AG10803 (cell line): ENCODE measurements at regions not wholly inside any gene's neighbourhood (a gene's known extent, or its start where the extent isn't known, plus 50 kb on each side); places are given as distances from the start of the nearest gene placed in this dataset.

Source experiments
- DNase-seq: peaks from one replicate; pipeline ENCODE4 v3.0.0; 2010; ENCODE audit warnings: low read depth
- H3K4me3 ChIP-seq: 2 replicates; pipeline ENCODE4 v1.5.1; 2011; ENCODE audit warnings: mild to moderate bottlenecking, low read length, control low read depth
- TF ChIP-seq, protein P1 (sequence below): conservative IDR thresholded peaks from 2 replicates; pipeline ENCODE4 v1.5.1; 2011; ENCODE audit warnings: mild to moderate bottlenecking, low read length, control low read depth, inconsistent platforms

DNA sequence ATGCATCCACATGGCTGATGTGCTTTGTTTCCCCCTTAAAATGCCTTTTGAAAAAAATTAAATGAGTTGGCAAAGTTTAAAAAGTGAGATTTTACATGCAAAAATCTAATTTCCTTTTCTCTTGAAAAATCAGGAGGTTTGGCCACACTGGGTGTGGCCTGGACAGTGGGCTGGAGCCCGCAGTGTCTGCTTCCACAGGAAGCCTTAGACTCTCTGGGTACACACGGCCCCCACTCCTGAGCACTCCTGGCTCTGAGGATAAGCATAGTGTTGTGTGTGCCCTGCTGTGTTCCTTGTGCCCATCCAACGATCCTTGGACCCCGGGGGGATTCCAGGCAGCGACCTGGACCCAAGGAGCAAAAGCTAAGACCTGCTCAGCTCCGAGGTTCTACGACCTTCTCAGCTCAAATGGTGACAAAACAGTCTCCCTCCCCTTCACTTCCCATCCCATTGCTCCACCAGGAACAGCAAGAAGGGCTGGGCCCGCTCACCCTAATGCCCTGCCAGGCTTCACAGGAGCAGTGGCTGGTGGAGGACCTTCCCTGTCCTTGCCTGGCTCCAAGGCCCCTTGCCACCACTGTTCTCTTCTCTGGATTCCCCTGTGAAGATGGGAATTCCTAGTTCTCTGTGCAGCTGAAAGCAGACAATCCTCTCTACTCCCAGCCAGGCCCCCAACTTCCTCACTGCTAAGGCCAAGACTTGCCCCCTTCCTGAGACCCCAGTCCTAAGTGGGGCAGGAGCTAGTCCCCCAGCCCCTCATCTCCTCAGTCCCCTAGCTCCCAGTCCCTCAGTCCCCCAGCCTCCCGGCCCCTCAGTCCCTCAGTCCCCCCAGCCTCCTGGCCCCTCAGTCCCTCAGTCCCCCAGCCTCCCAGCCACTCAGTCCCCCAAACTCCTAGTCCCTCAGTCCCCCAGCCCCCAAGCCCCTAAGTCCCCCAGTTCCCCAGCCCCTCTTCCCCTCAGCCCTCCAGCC, 395.8 kb downstream of the PTPRU start:
- H3K4me3 ChIP-seq, result no peak overlapping the region
- TF ChIP-seq, protein P1, sequence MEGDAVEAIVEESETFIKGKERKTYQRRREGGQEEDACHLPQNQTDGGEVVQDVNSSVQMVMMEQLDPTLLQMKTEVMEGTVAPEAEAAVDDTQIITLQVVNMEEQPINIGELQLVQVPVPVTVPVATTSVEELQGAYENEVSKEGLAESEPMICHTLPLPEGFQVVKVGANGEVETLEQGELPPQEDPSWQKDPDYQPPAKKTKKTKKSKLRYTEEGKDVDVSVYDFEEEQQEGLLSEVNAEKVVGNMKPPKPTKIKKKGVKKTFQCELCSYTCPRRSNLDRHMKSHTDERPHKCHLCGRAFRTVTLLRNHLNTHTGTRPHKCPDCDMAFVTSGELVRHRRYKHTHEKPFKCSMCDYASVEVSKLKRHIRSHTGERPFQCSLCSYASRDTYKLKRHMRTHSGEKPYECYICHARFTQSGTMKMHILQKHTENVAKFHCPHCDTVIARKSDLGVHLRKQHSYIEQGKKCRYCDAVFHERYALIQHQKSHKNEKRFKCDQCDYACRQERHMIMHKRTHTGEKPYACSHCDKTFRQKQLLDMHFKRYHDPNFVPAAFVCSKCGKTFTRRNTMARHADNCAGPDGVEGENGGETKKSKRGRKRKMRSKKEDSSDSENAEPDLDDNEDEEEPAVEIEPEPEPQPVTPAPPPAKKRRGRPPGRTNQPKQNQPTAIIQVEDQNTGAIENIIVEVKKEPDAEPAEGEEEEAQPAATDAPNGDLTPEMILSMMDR, result no peak
- DNase-seq, result no peak

DNA sequence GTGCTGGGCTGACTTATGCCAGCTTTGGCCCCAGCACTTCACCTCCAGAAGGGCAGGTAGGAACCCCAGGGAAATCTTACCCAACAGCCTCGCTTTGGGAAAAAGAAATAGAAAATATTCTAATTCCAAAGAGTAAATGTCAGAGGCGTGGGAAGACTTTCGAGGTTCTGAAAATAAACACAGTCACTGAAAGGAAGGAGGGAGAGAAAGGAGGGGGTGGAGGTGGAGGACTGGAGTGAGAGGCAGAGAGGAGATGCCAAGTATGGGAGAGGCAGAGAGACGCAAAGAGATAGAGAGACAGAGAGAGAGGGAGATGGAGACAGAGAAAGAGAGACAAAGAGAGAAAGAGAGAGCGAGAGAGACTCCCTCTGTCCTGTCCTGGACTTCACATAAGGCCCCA, 395.0 kb downstream of the PTPRU start:
- TF ChIP-seq, protein P1, result no peak
- no peak overlapping the region for H3K4me3 ChIP-seq
- DNase-seq, result no peak

DNA sequence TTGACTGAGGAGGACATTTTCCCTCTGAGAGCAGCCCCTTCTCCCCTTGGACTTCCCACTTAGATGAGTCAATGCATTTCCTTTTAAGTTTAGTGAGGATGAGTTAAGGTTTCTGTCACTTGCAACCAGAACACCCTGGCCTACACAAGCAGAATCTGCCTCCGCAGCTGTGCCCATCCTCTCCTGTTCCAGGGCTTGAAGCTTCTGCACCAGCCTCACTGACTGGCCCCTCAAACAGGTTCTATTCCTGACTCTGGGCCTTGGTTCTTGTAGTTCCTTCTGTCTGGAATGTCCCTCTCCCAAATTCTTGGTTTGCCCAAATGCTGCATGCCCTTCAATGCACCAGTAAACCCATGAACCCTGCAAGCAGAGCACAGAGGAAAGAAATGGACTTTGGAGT, 394.4 kb downstream of the PTPRU start:
- H3K4me3 ChIP-seq, result no peak overlapping the region
- TF ChIP-seq, protein P1, result no peak
- DNase-seq, result no peak

DNA sequence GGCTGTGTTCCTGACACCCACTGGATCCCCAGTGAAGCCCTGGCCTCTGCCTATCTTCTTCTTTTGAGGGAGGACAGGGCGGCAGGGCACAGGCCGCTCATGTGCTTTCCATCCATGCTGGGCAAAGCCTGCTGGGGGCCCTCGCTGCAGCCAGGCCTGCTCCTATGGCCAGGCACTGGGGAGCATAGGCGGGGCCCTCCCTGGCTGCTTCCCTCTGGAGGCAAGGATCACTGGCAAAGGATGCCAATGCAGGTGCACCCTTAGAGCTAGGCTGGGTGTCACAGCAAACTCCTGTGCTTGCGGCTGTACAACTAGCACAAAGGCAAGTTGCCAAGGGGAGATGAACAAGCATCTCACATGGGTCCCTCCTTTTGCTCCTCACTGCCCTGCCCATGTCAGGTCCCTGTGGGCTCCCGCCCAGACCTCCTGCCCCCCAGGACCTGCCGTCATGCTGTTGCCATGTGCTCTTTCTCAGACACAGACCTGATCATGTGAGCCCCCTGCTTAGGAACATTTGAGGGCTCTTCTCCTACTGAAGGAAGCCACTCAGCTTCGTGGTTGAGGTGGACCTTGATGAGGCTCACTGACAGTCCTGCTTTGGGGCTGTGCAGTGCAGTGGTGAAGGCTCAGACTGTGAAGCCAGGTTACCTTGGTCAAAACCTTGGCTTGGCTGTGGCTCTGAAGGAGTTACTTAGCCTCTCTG, 393.6 kb downstream of the PTPRU start:
- TF ChIP-seq, protein P1, result no peak
- no peak for DNase-seq
- H3K4me3 ChIP-seq, result no peak overlapping the region

DNA sequence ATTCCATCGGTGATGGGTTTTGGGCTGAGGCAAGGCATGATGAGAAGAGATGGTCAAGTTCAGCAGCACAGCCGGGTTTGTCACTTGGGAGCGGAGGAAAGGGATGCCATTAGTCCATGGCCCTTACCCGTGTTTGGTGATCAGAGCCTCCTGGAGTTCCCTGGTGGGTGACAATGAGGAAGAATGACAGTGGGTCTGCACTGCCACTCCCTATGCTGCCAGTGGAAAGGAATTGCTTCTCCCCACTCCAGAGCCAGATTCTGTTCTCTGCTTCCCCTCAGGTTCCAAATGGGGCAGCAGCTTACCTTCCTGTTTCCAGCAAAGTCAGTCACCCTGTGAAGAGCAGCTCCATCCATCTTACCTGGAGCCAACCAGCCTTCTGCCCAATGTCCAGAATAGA, 393.1 kb downstream of the PTPRU start:
- no peak for DNase-seq
- TF ChIP-seq, protein P1, result no peak
- H3K4me3 ChIP-seq, result no peak overlapping the region

DNA sequence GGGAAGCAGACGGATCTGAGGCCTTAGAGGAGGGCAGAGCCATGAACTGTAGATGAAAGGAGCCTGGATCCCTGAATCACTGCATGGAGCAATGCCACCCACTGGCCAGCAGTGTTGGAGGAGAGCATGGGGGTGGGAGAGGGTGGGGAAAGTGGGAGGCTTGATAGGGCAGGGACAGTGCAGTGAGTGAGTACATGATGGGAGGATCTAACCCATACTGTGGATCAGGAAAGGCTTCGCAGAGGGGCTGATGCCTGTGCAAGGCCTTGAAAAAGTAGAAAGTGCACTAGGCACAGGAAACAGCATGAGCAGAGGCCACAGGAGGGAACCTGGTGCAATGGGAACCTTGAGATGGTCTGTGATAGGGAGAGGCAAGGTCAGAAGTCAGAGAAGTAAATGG, 391.9 kb downstream of the PTPRU start:
- no peak for DNase-seq
- H3K4me3 ChIP-seq, result no peak overlapping the region
- TF ChIP-seq, protein P1, result no peak

DNA sequence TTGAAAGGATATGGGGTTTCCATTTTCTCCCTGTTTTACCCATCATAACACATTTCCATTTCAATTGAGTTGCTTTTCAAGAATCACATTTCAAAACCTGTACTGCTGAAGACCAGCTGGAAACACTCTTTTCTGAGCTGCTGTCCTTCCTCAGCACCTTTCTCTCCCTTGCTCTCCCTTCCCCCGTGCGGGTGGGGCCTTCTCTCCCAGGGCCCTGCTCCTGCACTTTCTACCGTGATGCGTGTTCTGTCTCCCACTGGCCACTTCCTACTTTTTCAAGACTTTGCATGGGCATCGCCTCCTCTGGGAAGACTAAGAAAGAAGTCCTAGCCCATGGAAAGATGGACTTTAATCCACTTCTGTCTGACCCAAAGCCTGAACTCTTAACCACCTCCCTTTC, 390.4 kb downstream of the PTPRU start:
- DNase-seq, result no peak
- no peak overlapping the region for H3K4me3 ChIP-seq
- TF ChIP-seq, protein P1, result no peak
